ENCODE measurements at regions not wholly inside any gene's neighbourhood (a gene's known extent, or its start where the extent isn't known, plus 50 kb on each side); places are given as distances from the start of the nearest gene placed in this dataset.
"Not testable (repeated sequence)": the region's sequence is repeated elsewhere in the genome, so short reads cannot be mapped to it uniquely, and the experiment has no call there.

GRCh38 chrX:6946168-6946567 lies 201.3 kb upstream of the STS start:
- DNase-seq (ENCODE audit: low read depth), result no peak
- no peak overlapping the region for H3K4me3 ChIP-seq (ENCODE audit: low read depth, low read length)
- TF ChIP-seq CTCF (IDR thresholded peaks at IDR 0.05; ENCODE audit: control insufficient read depth, extremely low read depth, insufficient read depth), result no peak

GRCh38 chrX:6941041-6941440 lies 206.5 kb upstream of the STS start:
- no peak for DNase-seq (ENCODE audit: low read depth)

GRCh38 chrX:6932942-6933341 lies 214.6 kb upstream of the STS start:
- H3K4me3 ChIP-seq (ENCODE audit: low read depth, low read length); DNase-seq (ENCODE audit: low read depth): not testable (repeated sequence)

More at GRCh38 chrX:6941041-6941440, 206.5 kb upstream of the STS start:
- no peak for TF ChIP-seq CTCF (IDR thresholded peaks at IDR 0.05; ENCODE audit: control insufficient read depth, extremely low read depth, insufficient read depth)
- H3K4me3 ChIP-seq (ENCODE audit: low read depth, low read length), result no peak overlapping the region

- TF ChIP-seq CTCF (IDR thresholded peaks at IDR 0.05; ENCODE audit: control insufficient read depth, extremely low read depth, insufficient read depth), result no peak
- no peak for DNase-seq (ENCODE audit: low read depth)
- no peak overlapping the region for H3K4me3 ChIP-seq (ENCODE audit: low read depth, low read length)
Observed at GRCh38 chrX:6930307-6930849, 217.1 kb upstream of the STS start.

GRCh38 chrX:6924443-6925077 lies 223.0 kb upstream of the STS start:
- DNase-seq (ENCODE audit: low read depth), result no peak
- TF ChIP-seq CTCF (IDR thresholded peaks at IDR 0.05; ENCODE audit: control insufficient read depth, extremely low read depth, insufficient read depth), result no peak
- no peak overlapping the region for H3K4me3 ChIP-seq (ENCODE audit: low read depth, low read length)

GRCh38 chrX:6917666-6918065 lies 229.8 kb upstream of the STS start:
- no peak for DNase-seq (ENCODE audit: low read depth)
- H3K4me3 ChIP-seq (ENCODE audit: low read depth, low read length), result no peak overlapping the region
- TF ChIP-seq CTCF (IDR thresholded peaks at IDR 0.05; ENCODE audit: control insufficient read depth, extremely low read depth, insufficient read depth), result no peak

- DNase-seq (ENCODE audit: low read depth), result no peak
- TF ChIP-seq CTCF (IDR thresholded peaks at IDR 0.05; ENCODE audit: control insufficient read depth, extremely low read depth, insufficient read depth), result no peak
- no peak overlapping the region for H3K4me3 ChIP-seq (ENCODE audit: low read depth, low read length)
Observed at GRCh38 chrX:6910218-6910617, 237.3 kb upstream of the STS start.

Measured in LNCaP clone FGC (cell line).